WI38 (cell line): ENCODE measurements at regions not wholly inside any gene's neighbourhood (a gene's known extent, or its start where the extent isn't known, plus 50 kb on each side); places are given as distances from the start of the nearest gene placed in this dataset.

ENCODE experiments used
- H3K4me3 ChIP-seq: 2 replicates; pipeline ENCODE4 v1.5.1; 2011; ENCODE audit warnings: low read depth, mild to moderate bottlenecking, control low read depth, low read length
- TF ChIP-seq, protein P1 (sequence below): IDR thresholded peaks from 2 replicates; pipeline ENCODE4 v1.5.1; 2012; ENCODE audit warnings: low read depth, mild to moderate bottlenecking, control low read depth, low read length

DNA sequence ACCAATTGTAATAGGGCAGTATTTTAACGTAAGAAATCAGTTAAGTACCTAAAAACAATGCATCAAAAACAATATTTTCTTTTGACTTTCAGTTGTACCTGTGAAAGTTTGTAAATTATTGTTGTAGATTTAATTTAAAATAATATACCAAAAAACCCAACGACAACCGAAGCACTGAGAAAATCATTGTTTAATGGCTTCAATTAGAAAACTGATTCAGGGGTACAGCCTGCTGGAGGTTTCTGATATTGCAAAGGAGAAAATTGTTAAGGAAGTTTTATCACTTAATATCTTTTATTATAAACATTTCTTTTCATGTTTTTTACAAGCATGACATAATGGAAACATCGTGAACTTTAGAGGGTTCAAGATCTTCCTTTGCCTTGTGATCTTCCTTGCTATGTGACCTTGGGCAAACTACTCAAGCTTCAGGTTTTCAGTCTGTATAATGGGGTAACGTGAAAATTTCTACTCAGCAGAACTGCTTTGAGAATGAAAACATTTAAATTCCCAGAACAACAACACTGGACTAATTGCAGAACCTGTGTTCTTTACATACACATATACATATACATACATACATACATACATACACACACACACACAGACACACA is 76.3 kb upstream of the GLS start:
- TF ChIP-seq, protein P1, sequence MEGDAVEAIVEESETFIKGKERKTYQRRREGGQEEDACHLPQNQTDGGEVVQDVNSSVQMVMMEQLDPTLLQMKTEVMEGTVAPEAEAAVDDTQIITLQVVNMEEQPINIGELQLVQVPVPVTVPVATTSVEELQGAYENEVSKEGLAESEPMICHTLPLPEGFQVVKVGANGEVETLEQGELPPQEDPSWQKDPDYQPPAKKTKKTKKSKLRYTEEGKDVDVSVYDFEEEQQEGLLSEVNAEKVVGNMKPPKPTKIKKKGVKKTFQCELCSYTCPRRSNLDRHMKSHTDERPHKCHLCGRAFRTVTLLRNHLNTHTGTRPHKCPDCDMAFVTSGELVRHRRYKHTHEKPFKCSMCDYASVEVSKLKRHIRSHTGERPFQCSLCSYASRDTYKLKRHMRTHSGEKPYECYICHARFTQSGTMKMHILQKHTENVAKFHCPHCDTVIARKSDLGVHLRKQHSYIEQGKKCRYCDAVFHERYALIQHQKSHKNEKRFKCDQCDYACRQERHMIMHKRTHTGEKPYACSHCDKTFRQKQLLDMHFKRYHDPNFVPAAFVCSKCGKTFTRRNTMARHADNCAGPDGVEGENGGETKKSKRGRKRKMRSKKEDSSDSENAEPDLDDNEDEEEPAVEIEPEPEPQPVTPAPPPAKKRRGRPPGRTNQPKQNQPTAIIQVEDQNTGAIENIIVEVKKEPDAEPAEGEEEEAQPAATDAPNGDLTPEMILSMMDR: peak; percentile 7; the same call in 1 of the 2 replicates
- no peak overlapping the region for H3K4me3 ChIP-seq

DNA sequence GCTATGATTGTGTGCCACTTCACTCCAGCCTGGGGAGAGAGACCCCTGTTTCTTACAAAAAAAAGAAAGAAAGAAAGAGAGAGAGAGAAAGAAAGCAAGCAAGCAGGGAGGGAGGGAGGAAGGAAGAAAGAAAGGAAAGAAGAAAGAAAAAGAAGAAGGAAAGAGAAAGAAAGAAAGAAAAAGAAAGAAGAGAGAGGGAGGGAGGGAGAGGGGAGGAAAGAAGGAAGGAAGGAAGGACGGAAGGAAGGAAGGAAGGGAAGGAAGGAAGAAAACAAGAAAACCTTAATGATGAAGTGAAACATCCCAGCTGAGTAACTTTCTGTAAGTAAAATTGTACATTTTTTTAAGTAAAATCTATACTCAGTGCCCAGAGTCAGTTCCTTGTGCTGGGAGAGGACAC is 75.5 kb upstream of the GLS start:
- no peak overlapping the region for H3K4me3 ChIP-seq
- TF ChIP-seq, protein P1: no peak

GRCh38 chr2:190805843-190806242 is 74.8 kb upstream of the GLS start:
- H3K4me3 ChIP-seq: no peak overlapping the region
- TF ChIP-seq, protein P1: no peak

DNA sequence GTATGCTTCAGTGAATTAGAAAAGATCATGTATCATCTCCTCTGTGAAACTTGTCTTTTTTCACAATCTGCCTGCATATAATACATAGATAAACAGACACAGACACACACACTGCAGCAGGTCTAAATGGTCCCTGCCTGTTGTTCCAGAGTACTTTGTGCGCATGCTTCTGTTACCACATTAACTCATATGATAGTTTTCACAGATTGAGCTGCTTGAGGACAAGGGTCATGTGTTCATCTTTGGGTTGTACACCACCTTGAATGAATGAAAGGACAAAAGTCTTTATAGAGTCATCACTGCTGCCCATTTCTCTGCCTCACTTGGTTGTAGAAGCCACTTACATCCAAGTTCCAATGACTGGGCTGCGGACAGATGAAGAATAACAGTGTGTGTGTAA is 72.7 kb upstream of the GLS start:
- TF ChIP-seq, protein P1: no peak
- no peak overlapping the region for H3K4me3 ChIP-seq

DNA sequence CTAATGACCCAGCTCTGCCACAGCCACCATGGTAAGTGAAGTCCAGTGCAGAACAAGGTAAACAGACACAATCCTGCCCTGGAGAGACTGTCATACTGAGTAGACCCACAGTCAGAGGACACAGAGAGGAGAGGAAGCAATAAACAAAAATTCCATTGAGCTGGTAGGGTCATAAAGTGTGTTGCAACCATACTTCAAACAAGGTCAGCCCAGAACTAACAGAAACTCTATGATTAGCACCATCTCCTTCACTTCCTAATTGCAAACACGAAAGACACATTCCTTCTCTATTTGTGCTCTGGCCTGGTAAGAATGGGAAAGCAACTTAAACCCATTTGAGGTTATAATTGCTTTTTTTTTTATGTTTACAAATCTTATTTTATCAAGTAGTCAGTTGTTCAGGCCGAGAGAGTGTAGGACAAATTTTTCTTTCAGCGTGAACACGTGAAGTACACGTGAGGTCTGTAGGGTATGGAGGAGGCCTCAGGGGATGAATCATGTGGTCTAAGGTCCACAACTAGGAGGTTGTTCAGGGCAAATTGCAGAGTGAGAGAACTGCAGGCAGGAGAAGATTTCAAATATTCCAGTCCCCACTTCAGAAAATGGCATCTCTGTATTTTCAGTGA is 71.4 kb upstream of the GLS start:
- no peak overlapping the region for H3K4me3 ChIP-seq
- TF ChIP-seq, protein P1: no peak

DNA sequence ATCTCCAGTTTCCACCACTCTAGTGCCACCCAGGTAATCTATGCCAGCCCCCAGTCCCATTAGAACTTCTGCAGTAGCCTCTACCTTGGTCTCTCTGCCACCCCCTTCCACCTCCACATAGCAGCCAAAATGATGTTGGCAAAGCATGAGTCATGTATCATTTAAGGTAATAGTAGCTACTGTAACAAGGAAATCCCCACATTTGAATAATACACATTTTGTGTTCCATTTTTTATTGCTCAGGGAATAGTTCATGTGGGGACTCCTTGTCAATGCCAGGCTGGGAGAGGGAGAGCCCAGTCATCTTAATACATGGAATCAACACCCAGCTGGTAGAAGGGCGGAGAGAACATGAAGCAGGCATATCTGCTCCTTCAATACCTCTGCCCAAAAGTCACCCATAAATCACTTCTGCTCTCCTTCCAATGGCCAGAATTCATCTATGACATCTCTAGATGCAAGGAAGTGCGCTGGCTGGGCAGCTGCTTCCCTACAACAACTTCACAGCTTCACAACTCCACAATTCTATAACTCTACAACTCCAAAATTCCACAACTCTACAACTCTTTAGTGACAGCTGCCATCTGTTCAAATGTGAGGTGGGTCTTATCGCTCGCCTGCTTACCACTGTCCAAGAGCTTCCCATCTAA is 70.6 kb upstream of the GLS start:
- H3K4me3 ChIP-seq: no peak overlapping the region
- TF ChIP-seq, protein P1: no peak

GRCh38 chr2:190810981-190811587 is 69.5 kb upstream of the GLS start:
- H3K4me3 ChIP-seq: no peak overlapping the region
- TF ChIP-seq, protein P1: no peak
